Effector memory CD8-positive, alpha-beta T cell (primary cell): ENCODE measurements at regions not wholly inside any gene's neighbourhood (a gene's known extent, or its start where the extent isn't known, plus 50 kb on each side); places are given as distances from the start of the nearest gene placed in this dataset.

Source experiments
- ATAC-seq: fragments of 150-1000 bp; cut with Tn5 transposase; replicated peaks from 2 replicates; pipeline ENCODE4 v1.10.0; 2021; ENCODE audit warnings: mild to moderate bottlenecking, moderate library complexity
- DNase-seq, 3 experiments: peaks; one replicate each; pipeline ENCODE4 v3.0.0; 2021
- H3K27ac Mint-ChIP-seq, 2 donors: one replicate each; pipeline ENCODE4 v1.8.0; 2022; ENCODE audit warnings: mild to moderate bottlenecking in 2 of 2, mixed read lengths in 2 of 2, moderate library complexity in 2 of 2
- H3K27me3 Mint-ChIP-seq, 2 donors: one replicate each; pipeline ENCODE4 v1.8.0; 2022; ENCODE audit warnings: mixed read lengths in 2 of 2
- H3K36me3 Mint-ChIP-seq: one replicate; pipeline ENCODE4 v1.8.0; 2022; ENCODE audit warnings: mild to moderate bottlenecking, moderate library complexity, mixed read lengths; ENCODE audit not compliant: insufficient read depth
- H3K4me1 Mint-ChIP-seq, 2 donors: one replicate each; pipeline ENCODE4 v1.8.0; 2022; ENCODE audit warnings: low read depth in 2 of 2, mixed read lengths in 2 of 2
- H3K4me3 Mint-ChIP-seq, 2 donors: one replicate each; pipeline ENCODE4 v1.8.0; 2022; ENCODE audit warnings: mild to moderate bottlenecking in 2 of 2, mixed read lengths in 2 of 2, moderate library complexity in 2 of 2
- H3K9me3 Mint-ChIP-seq, 2 donors: one replicate each; pipeline ENCODE4 v1.8.0; 2022; ENCODE audit warnings: mixed read lengths in 2 of 2

- H3K36me3 Mint-ChIP-seq: peaks cover 3% of the 10 kb centered on the region
- H3K4me3 Mint-ChIP-seq: no peak overlapping the region
- no peak for DNase-seq
- no peak overlapping the region for H3K27ac Mint-ChIP-seq
- peaks cover 6% of the 10 kb centered on the region in 2 donors for H3K9me3 Mint-ChIP-seq
- no peaks in the 10 kb centered on the region for H3K4me1 Mint-ChIP-seq
- no peak for ATAC-seq
- H3K27me3 Mint-ChIP-seq: peaks cover 31 to 32% of the 10 kb centered on the region in 2 donors
Measured at GRCh38 chr20:48015141-48015910, 230.0 kb upstream of the SULF2 start.

GRCh38 chr20:48012401-48012974 is 227.2 kb upstream of the SULF2 start:
- no peak overlapping the region for H3K4me3 Mint-ChIP-seq
- peaks cover 6% of the 10 kb centered on the region in 2 donors for H3K9me3 Mint-ChIP-seq
- no peak overlapping the region for H3K27ac Mint-ChIP-seq
- H3K4me1 Mint-ChIP-seq: no peaks in the 10 kb centered on the region
- no peaks in the 10 kb centered on the region for H3K36me3 Mint-ChIP-seq
- no peak for ATAC-seq
- no peak for DNase-seq
- H3K27me3 Mint-ChIP-seq: peaks cover 6 to 12% of the 10 kb centered on the region in 2 donors

- Mint-ChIP-seq H3K9me3 (peaks cover 0 to 6% of the 10 kb centered on the region in 2 donors), H3K27me3 (peaks cover 7 to 15% of the 10 kb centered on the region in 2 donors), H3K4me3 (no peak overlapping the region), H3K36me3 (no peaks in the 10 kb centered on the region), H3K4me1 (no peaks in the 10 kb centered on the region), H3K27ac (no peak overlapping the region)
- DNase-seq (no peak), ATAC-seq (no peak)
Measured at GRCh38 chr20:48011025-48011424, 225.7 kb upstream of the SULF2 start.

- Mint-ChIP-seq H3K4me1 (no peaks in the 10 kb centered on the region), H3K36me3 (no peaks in the 10 kb centered on the region), H3K4me3 (no peak overlapping the region), H3K27me3 (peaks cover 9 to 16% of the 10 kb centered on the region in 2 donors), H3K9me3 (peaks cover 0 to 6% of the 10 kb centered on the region in 2 donors), H3K27ac (no peak overlapping the region)
- ATAC-seq: no peak
- DNase-seq: no peak
Measured at GRCh38 chr20:48010623-48011022, 225.3 kb upstream of the SULF2 start.

- ATAC-seq: no peak
- peaks cover 26 to 33% of the 10 kb centered on the region in 2 donors for H3K27me3 Mint-ChIP-seq
- no peaks in the 10 kb centered on the region for H3K4me1 Mint-ChIP-seq
- no peak for DNase-seq
- H3K4me3 Mint-ChIP-seq: no peak overlapping the region
- peaks cover 0 to 6% of the 10 kb centered on the region in 2 donors for H3K9me3 Mint-ChIP-seq
- no peak overlapping the region for H3K27ac Mint-ChIP-seq
- H3K36me3 Mint-ChIP-seq: no peaks in the 10 kb centered on the region
Measured at GRCh38 chr20:48008850-48009515, 223.7 kb upstream of the SULF2 start.

- DNase-seq (no peak), ATAC-seq (no peak)
- Mint-ChIP-seq H3K9me3 (peaks cover 0 to 3% of the 10 kb centered on the region in 2 donors), H3K27ac (no peak overlapping the region), H3K27me3 (peaks cover 32 to 38% of the 10 kb centered on the region in 2 donors), H3K4me1 (no peaks in the 10 kb centered on the region), H3K36me3 (no peaks in the 10 kb centered on the region), H3K4me3 (no peak overlapping the region)
Measured at GRCh38 chr20:48007351-48007750, 222.1 kb upstream of the SULF2 start.

GRCh38 chr20:48006036-48006833 is 221.0 kb upstream of the SULF2 start:
- Mint-ChIP-seq H3K4me3 (no peak overlapping the region), H3K27ac (no peak overlapping the region), H3K36me3 (no peaks in the 10 kb centered on the region), H3K9me3 (peaks cover 0 to 3% of the 10 kb centered on the region in 2 donors), H3K4me1 (no peaks in the 10 kb centered on the region), H3K27me3 (peaks cover 32 to 41% of the 10 kb centered on the region in 2 donors)
- ATAC-seq (no peak), DNase-seq (no peak)

- H3K9me3 Mint-ChIP-seq: peaks cover 0 to 3% of the 10 kb centered on the region in 2 donors
- no peaks in the 10 kb centered on the region for H3K4me1 Mint-ChIP-seq
- DNase-seq (no peak), ATAC-seq (no peak)
- no peak overlapping the region for H3K27ac Mint-ChIP-seq
- H3K36me3 Mint-ChIP-seq: no peaks in the 10 kb centered on the region
- no peak overlapping the region for H3K4me3 Mint-ChIP-seq
- peaks cover 34 to 48% of the 10 kb centered on the region in 2 donors for H3K27me3 Mint-ChIP-seq
Measured at GRCh38 chr20:48003021-48003420, 217.7 kb upstream of the SULF2 start.

- Mint-ChIP-seq H3K27ac (no peak overlapping the region), H3K9me3 (peaks cover 0 to 3% of the 10 kb centered on the region in 2 donors), H3K4me3 (no peak overlapping the region), H3K4me1 (no peaks in the 10 kb centered on the region), H3K27me3 (peaks cover 39 to 45% of the 10 kb centered on the region in 2 donors), H3K36me3 (no peaks in the 10 kb centered on the region)
- ATAC-seq (no peak), DNase-seq (no peak)
Measured at GRCh38 chr20:48002517-48002970, 217.3 kb upstream of the SULF2 start.

- H3K9me3 Mint-ChIP-seq: peaks cover 0 to 3% of the 10 kb centered on the region in 2 donors
- no peaks in the 10 kb centered on the region for H3K4me1 Mint-ChIP-seq
- peaks cover 22 to 32% of the 10 kb centered on the region in 2 donors for H3K27me3 Mint-ChIP-seq
- no peak for ATAC-seq
- H3K27ac Mint-ChIP-seq: no peak overlapping the region
- no peak overlapping the region for H3K4me3 Mint-ChIP-seq
- no peak for DNase-seq
- no peaks in the 10 kb centered on the region for H3K36me3 Mint-ChIP-seq
Measured at GRCh38 chr20:47999166-47999565, 213.9 kb upstream of the SULF2 start.

- DNase-seq: no peak
- no peak overlapping the region for H3K4me3 Mint-ChIP-seq
- H3K27me3 Mint-ChIP-seq: peaks cover 18 to 31% of the 10 kb centered on the region in 2 donors
- ATAC-seq: no peak
- peaks cover 0 to under 1% of the 10 kb centered on the region in 2 donors for H3K9me3 Mint-ChIP-seq
- no peak overlapping the region for H3K27ac Mint-ChIP-seq
- no peaks in the 10 kb centered on the region for H3K36me3 Mint-ChIP-seq
- H3K4me1 Mint-ChIP-seq: no peaks in the 10 kb centered on the region
Measured at GRCh38 chr20:47998736-47999135, 213.5 kb upstream of the SULF2 start.

GRCh38 chr20:47995661-47996060 is 210.4 kb upstream of the SULF2 start:
- peaks cover 9 to 39% of the 10 kb centered on the region in 2 donors for H3K27me3 Mint-ChIP-seq
- no peak for ATAC-seq
- no peaks in the 10 kb centered on the region for H3K36me3 Mint-ChIP-seq
- no peak overlapping the region for H3K4me3 Mint-ChIP-seq
- H3K4me1 Mint-ChIP-seq: no peaks in the 10 kb centered on the region
- no peak for DNase-seq
- no peaks in the 10 kb centered on the region for H3K9me3 Mint-ChIP-seq
- H3K27ac Mint-ChIP-seq: no peak overlapping the region

- DNase-seq: no peak
- no peaks in the 10 kb centered on the region for H3K4me1 Mint-ChIP-seq
- ATAC-seq: no peak
- H3K27me3 Mint-ChIP-seq: peaks cover 13 to 56% of the 10 kb centered on the region in 2 donors
- no peaks in the 10 kb centered on the region for H3K9me3 Mint-ChIP-seq
- H3K27ac Mint-ChIP-seq: no peak overlapping the region
- H3K4me3 Mint-ChIP-seq: no peak overlapping the region
- H3K36me3 Mint-ChIP-seq: no peaks in the 10 kb centered on the region
Measured at GRCh38 chr20:47993817-47994216, 208.5 kb upstream of the SULF2 start.
